PC-9 (cell line): ENCODE measurements at regions not wholly inside any gene's neighbourhood (a gene's known extent, or its start where the extent isn't known, plus 50 kb on each side); places are given as distances from the start of the nearest gene placed in this dataset.

Experiments used
- BruUV-seq: library from RNA; stranded (reverse); fragments of 400-500 nt; replicated peaks from 2 replicates; lab custom pipeline; 2021; lab: Mats Ljungman, UMichigan
- CTCF ChIA-PET: fragments of 300-600 bp; sonication (Branson Sonifier 250); formaldehyde crosslinking; loops from one replicate; lab custom pipeline; 2022; ENCODE audit warnings: antibody characterized with exemption; lab: Charles Lee
- POLR2A ChIA-PET: fragments of 300-600 bp; sonication (Branson Sonifier 250); formaldehyde crosslinking; loops from one replicate; lab custom pipeline; 2022; ENCODE audit warnings: antibody characterized with exemption; ENCODE audit not compliant: unreplicated experiment; lab: Charles Lee
- DNase-seq, 2 experiments: peaks; one replicate each; pipeline versions ENCODE4 v3.0.0 to v3.0.0-alpha.2; 2015 to 2022; ENCODE audit warnings: mixed read lengths in 1 of 2
- H2AFZ ChIP-seq: fragments of 200-600 bp; sonication (generic); 2 replicates; pipeline ENCODE4 v1.8.1; 2017; ENCODE audit warnings: antibody characterized with exemption
- H3F3A ChIP-seq: fragments of 200-600 bp; sonication (generic); 2 replicates; pipeline ENCODE4 v1.8.1; 2017; ENCODE audit warnings: antibody characterized with exemption, mild to moderate bottlenecking, low read depth; ENCODE audit not compliant: insufficient read depth
- H3K27ac ChIP-seq: fragments of 200-600 bp; sonication (generic); 2 replicates; pipeline ENCODE4 v1.6.1; 2016; ENCODE audit warnings: mixed run types
- H3K27me3 ChIP-seq: fragments of 200-600 bp; sonication (generic); 2 replicates; pipeline ENCODE4 v1.6.1; 2016; ENCODE audit warnings: low read depth, mixed run types; ENCODE audit not compliant: insufficient read depth
- H3K36me3 ChIP-seq: fragments of 200-600 bp; sonication (generic); 2 replicates; pipeline ENCODE4 v1.6.1; 2016; ENCODE audit warnings: low read depth, mixed run types
- H3K4me1 ChIP-seq: fragments of 200-600 bp; sonication (generic); replicated peaks from 2 replicates; pipeline ENCODE4 v1.6.1; 2016; ENCODE audit warnings: mixed run types; ENCODE audit not compliant: insufficient read depth
- H3K4me2 ChIP-seq: fragments of 200-600 bp; sonication (generic); 2 replicates; pipeline ENCODE4 v1.6.1; 2017; ENCODE audit warnings: mixed run types
- H3K4me3 ChIP-seq: fragments of 200-600 bp; sonication (generic); 2 replicates; pipeline ENCODE4 v1.6.1; 2016; ENCODE audit warnings: mixed run types
- H3K79me2 ChIP-seq: fragments of 200-600 bp; sonication (generic); 2 replicates; pipeline ENCODE4 v1.6.1; 2017; ENCODE audit warnings: low read depth, mixed run types
- H3K9me2 ChIP-seq: fragments of 200-600 bp; sonication (generic); 2 replicates; pipeline ENCODE4 v1.8.1; 2017; ENCODE audit warnings: mild to moderate bottlenecking; ENCODE audit not compliant: insufficient read depth
- H3K9me3 ChIP-seq: fragments of 200-600 bp; sonication (generic); 2 replicates; pipeline ENCODE4 v1.8.1; 2016; ENCODE audit warnings: low read depth; ENCODE audit not compliant: insufficient read depth
- H4K20me1 ChIP-seq: fragments of 200-600 bp; sonication (generic); 2 replicates; pipeline ENCODE4 v1.8.1; 2017; ENCODE audit not compliant: insufficient read depth
- EZH2 ChIP-seq: fragments of 200-600 bp; sonication (generic); IDR thresholded peaks from 2 replicates; pipeline ENCODE4 v1.8.0; 2017; ENCODE audit warnings: antibody characterized with exemption, low read depth
- intact Hi-C: fragments of 100-400 bp; cut with micrococcal nuclease; formaldehyde crosslinking; loops from one replicate; pipeline ENCODE4 v1.10.0; 2022; ENCODE audit not compliant: unreplicated experiment
- TF ChIP-seq, protein P1 (sequence below): fragments of 200-600 bp; sonication (generic); conservative IDR thresholded peaks from 2 replicates; pipeline ENCODE4 v1.6.1; 2017; ENCODE audit warnings: mixed run types, antibody characterized with exemption, mild to moderate bottlenecking, moderate library complexity

DNA sequence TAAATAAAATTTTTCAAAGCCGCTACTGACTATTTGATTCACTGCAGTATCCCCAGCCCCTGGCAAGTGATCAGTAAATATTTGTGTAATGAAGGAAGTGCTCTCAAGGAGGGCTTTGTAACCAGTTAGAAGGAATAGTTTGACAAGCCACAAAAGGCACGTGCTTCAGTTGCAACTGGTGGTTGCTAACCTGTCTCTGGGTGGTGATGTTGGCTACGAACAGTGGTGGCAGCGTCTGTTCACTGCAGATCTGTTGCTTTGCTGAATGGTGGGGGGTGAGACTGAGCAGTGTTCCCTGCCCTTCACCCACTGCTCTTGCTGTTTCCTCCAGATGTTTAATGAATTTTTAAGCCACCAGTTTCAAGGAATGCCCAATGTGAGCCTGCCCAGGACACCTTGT, 73.9 kb upstream of the SIX2 start:
- H4K20me1 ChIP-seq = no peaks in the 10 kb centered on the region
- no peak for DNase-seq
- intact Hi-C loops = no loop called here
- no peak overlapping the region for H3K4me2 ChIP-seq
- ChIA-PET POLR2A (no interaction called here), CTCF (no interaction called here)
- H2AFZ ChIP-seq = no peak overlapping the region
- no peak overlapping the region for H3K27ac ChIP-seq
- H3F3A ChIP-seq = peaks cover 9% of the 10 kb centered on the region; the same call in 1 of the 2 replicates
- H3K79me2 ChIP-seq = no peaks in the 10 kb centered on the region
- H3K27me3 ChIP-seq = no peaks in the 10 kb centered on the region
- no peaks in the 10 kb centered on the region for H3K36me3 ChIP-seq
- H3K4me3 ChIP-seq = no peak overlapping the region
- H3K9me3 ChIP-seq = no peaks in the 10 kb centered on the region
- BruUV-seq = no TSS peak
- no peaks in the 10 kb centered on the region for H3K9me2 ChIP-seq
- TF ChIP-seq, protein P1, sequence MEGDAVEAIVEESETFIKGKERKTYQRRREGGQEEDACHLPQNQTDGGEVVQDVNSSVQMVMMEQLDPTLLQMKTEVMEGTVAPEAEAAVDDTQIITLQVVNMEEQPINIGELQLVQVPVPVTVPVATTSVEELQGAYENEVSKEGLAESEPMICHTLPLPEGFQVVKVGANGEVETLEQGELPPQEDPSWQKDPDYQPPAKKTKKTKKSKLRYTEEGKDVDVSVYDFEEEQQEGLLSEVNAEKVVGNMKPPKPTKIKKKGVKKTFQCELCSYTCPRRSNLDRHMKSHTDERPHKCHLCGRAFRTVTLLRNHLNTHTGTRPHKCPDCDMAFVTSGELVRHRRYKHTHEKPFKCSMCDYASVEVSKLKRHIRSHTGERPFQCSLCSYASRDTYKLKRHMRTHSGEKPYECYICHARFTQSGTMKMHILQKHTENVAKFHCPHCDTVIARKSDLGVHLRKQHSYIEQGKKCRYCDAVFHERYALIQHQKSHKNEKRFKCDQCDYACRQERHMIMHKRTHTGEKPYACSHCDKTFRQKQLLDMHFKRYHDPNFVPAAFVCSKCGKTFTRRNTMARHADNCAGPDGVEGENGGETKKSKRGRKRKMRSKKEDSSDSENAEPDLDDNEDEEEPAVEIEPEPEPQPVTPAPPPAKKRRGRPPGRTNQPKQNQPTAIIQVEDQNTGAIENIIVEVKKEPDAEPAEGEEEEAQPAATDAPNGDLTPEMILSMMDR = no peak
- TF ChIP-seq EZH2 = no peak
- H3K4me1 ChIP-seq = peaks cover 15% of the 10 kb centered on the region

DNA sequence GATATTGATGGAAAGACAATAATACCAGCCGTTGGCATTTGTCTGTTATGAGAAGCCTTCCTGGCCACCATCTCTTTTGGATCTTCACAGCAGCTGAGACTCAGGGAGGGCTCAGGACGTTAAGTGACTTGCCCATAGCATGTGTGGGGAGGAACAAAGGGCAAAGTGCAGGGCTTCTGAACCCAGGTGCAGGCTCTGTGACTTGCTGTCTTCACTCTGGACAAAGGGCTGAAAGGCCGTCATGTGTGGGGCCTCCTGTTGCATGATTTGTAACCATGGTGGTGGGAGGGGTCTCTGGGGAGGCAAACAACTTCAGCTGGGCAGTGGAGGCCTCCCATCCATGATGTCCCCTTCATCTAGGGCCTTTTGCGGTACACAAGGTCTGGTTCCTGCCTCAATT, 65.5 kb upstream of the SIX2 start:
- Histone ChIP-seq H3K79me2 (no peaks in the 10 kb centered on the region), H3K4me2 (no peak overlapping the region), H3K9me3 (no peaks in the 10 kb centered on the region), H2AFZ (no peak overlapping the region), H3K4me3 (no peak overlapping the region), H4K20me1 (no peaks in the 10 kb centered on the region), H3K4me1 (no peaks in the 10 kb centered on the region), H3F3A (no peaks in the 10 kb centered on the region), H3K27me3 (no peaks in the 10 kb centered on the region), H3K9me2 (no peaks in the 10 kb centered on the region), H3K27ac (no peak overlapping the region), H3K36me3 (no peaks in the 10 kb centered on the region)
- TF ChIP-seq, protein P1 = no peak
- TF ChIP-seq EZH2 = no peak
- no peak for DNase-seq
- intact Hi-C loops = no loop called here
- POLR2A ChIA-PET = no interaction called here
- BruUV-seq = no TSS peak
- CTCF ChIA-PET = interaction anchor here (0.6 kb wide), 1 partner anchor 29 kb away, joined by 16 read pairs; no protein-coding TSS in a partner anchor

DNA sequence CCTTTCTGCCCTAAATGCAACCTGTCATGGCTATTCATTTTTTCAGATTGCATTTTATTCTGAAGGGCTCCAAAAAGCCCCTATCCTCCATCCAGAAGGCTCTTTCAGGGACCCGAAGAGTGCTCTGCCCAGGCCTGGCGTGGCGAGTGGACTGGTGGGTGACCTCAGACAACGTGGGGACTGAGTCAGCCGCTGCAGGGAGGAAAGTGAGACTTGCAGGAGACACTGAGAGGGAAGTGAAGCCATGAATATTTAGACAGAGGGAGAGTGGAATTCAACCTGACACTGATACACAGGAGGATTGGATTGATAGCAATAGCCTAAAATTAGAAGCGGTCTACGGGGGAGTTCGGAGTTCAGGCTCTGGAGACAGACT, 63.6 kb upstream of the SIX2 start:
- Histone ChIP-seq H3K4me1 (no peaks in the 10 kb centered on the region), H3K36me3 (no peaks in the 10 kb centered on the region), H3K4me3 (no peak overlapping the region), H3F3A (no peaks in the 10 kb centered on the region), H3K27ac (no peak overlapping the region), H3K27me3 (no peaks in the 10 kb centered on the region), H2AFZ (no peak overlapping the region), H4K20me1 (no peaks in the 10 kb centered on the region), H3K4me2 (no peak overlapping the region), H3K9me2 (no peaks in the 10 kb centered on the region), H3K79me2 (no peaks in the 10 kb centered on the region), H3K9me3 (no peaks in the 10 kb centered on the region)
- TF ChIP-seq, protein P1 = no peak
- no peak for TF ChIP-seq EZH2
- POLR2A ChIA-PET = no interaction called here
- no TSS peak for BruUV-seq
- no peak for DNase-seq
- intact Hi-C loops = no loop called here
- CTCF ChIA-PET = no interaction called here
